K562 (cell line): ENCODE measurements at regions not wholly inside any gene's neighbourhood (a gene's known extent, or its start where the extent isn't known, plus 50 kb on each side); places are given as distances from the start of the nearest gene placed in this dataset.

ENCODE experiments used
- ATAC-seq: fragments of 200-7000 bp; cut with Tn5 transposase; 3 replicates; pipeline ENCODE4 v1.9.1; 2020; ENCODE audit warnings: moderate library complexity
- BruUV-seq: library from RNA; stranded (reverse); fragments of 400-500 nt; replicated peaks from 2 replicates; lab custom pipeline; 2021; lab: Mats Ljungman, UMichigan
- CTCF ChIA-PET: fragments of 300-600 bp; formaldehyde crosslinking; extraction: SDS; loops from one replicate; lab custom pipeline; 2021; ENCODE audit warnings: low intra/inter-chr PET ratio; lab: Yijun Ruan, JAX
- POLR2A ChIA-PET: fragments of 300-600, 350-650 bp; sonication (Branson Sonifier 250); formaldehyde crosslinking; extraction: SDS; loops from one replicate; lab custom pipeline; 2021; ENCODE audit warnings: antibody characterized with exemption, inconsistent platforms; lab: Yijun Ruan, JAX
- DNase-seq, 4 experiments: peaks; one replicate each; pipeline versions ENCODE4 v3.0.0 to v3.0.0-alpha.2; 2011 to 2018; ENCODE audit warnings: low spot score in 3 of 4, mixed read lengths in 3 of 4; ENCODE audit errors: extremely low read depth in 1 of 4
- FAIRE-seq: peaks from 2 replicates; lab custom pipeline; 2011; peaks lifted over from hg19 to GRCh38; lab: Jason Lieb, UNC
- H2AFZ ChIP-seq: 2 replicates; pipeline ENCODE4 v1.6.0; 2011; ENCODE audit warnings: low read depth, low read length, control low read depth, inconsistent platforms
- H3K27ac ChIP-seq: fragments of 200-600 bp; 3 replicates; pipeline ENCODE4 v1.8.0; 2011; ENCODE audit warnings: low read depth, mild to moderate bottlenecking, control low read depth, inconsistent platforms, low read length, moderate library complexity, mixed read lengths; ENCODE audit errors: extremely low read depth
- H3K27me3 ChIP-seq, 2 experiments: fragments of 300-600 bp in 1 of 2; 2 replicates in 1 of 2; 3 replicates in 1 of 2; pipeline versions ENCODE4 v1.6.0 to v1.8.0; 2011; ENCODE audit warnings: inconsistent platforms in 2 of 2, low read length in 2 of 2, mild to moderate bottlenecking in 1 of 2, mixed read lengths in 1 of 2, moderate library complexity in 1 of 2; ENCODE audit not compliant: control insufficient read depth in 2 of 2, insufficient read depth in 2 of 2
- H3K36me3 ChIP-seq: fragments of 300-600 bp; 3 replicates; pipeline ENCODE4 v1.8.0; 2011; ENCODE audit warnings: mild to moderate bottlenecking, low read length, inconsistent platforms; ENCODE audit not compliant: control insufficient read depth, insufficient read depth
- H3K4me1 ChIP-seq, 2 experiments: fragments of 200-600 bp in 1 of 2; replicated peaks in 1 of 2; 2 replicates in 1 of 2; 3 replicates in 1 of 2; pipeline versions ENCODE4 v1.5.1 to v1.8.0; 2011; ENCODE audit warnings: inconsistent platforms in 2 of 2, low read length in 2 of 2, mild to moderate bottlenecking in 1 of 2, mixed read lengths in 1 of 2, moderate library complexity in 1 of 2; ENCODE audit not compliant: control insufficient read depth in 2 of 2, insufficient read depth in 2 of 2
- H3K4me2 ChIP-seq: 2 replicates; pipeline ENCODE4 v1.6.1; 2011; ENCODE audit warnings: low read length, control low read depth, inconsistent platforms, mixed read lengths; ENCODE audit not compliant: insufficient read depth
- H3K4me3 ChIP-seq: fragments of 200-600 bp; sonication (generic), shearing (Covaris generic); 2 replicates; pipeline ENCODE4 v1.5.1; 2016; ENCODE audit warnings: control low read depth, inconsistent platforms
- H3K79me2 ChIP-seq: fragments of 200-600 bp; 3 replicates; pipeline ENCODE4 v1.8.0; 2011; ENCODE audit warnings: low read length, inconsistent platforms; ENCODE audit not compliant: control insufficient read depth, insufficient read depth
- H3K9ac ChIP-seq, 2 experiments: 2 replicates each; pipeline versions ENCODE4 v1.6.0 to v1.6.1; 2011; ENCODE audit warnings: low read depth in 2 of 2, low read length in 2 of 2, control low read depth in 1 of 2, inconsistent platforms in 1 of 2, mild to moderate bottlenecking in 1 of 2, mixed read lengths in 1 of 2; ENCODE audit not compliant: insufficient read depth in 1 of 2
- H3K9me1 ChIP-seq: one replicate; pipeline ENCODE4 v1.6.0; 2011; ENCODE audit warnings: inconsistent platforms, mild to moderate bottlenecking, low read length, moderate library complexity; ENCODE audit not compliant: control insufficient read depth, insufficient read depth
- H3K9me3 ChIP-seq: replicated peaks from 2 replicates; pipeline ENCODE4 v1.5.1; 2011; ENCODE audit warnings: low read depth, low read length, inconsistent platforms; ENCODE audit not compliant: control insufficient read depth, insufficient read depth
- H4K20me1 ChIP-seq: replicated peaks from 2 replicates; pipeline ENCODE4 v1.6.1; 2011; ENCODE audit warnings: low read length, inconsistent platforms, mixed read lengths; ENCODE audit not compliant: control insufficient read depth, insufficient read depth
- CEBPZ ChIP-seq: fragments of 150-350 bp; IDR thresholded peaks from 2 replicates; pipeline ENCODE4 v1.6.1; 2014; ENCODE audit warnings: low read depth, mild to moderate bottlenecking, low read length, borderline replicate concordance
- HMBOX1 ChIP-seq: sonication (generic); IDR thresholded peaks from 2 replicates; pipeline ENCODE4 v1.6.1; 2016
- YY1 ChIP-seq, 3 experiments: IDR thresholded peaks; 2 replicates each; pipeline ENCODE4 v1.6.1; 2011; ENCODE audit warnings: low read length in 2 of 3, mild to moderate bottlenecking in 2 of 3, moderate library complexity in 2 of 3, borderline replicate concordance in 1 of 3, control low read depth in 1 of 3, low read depth in 1 of 3; ENCODE audit not compliant: insufficient read depth in 3 of 3, insufficient replicate concordance in 2 of 3, control insufficient read depth in 1 of 3, insufficient read length in 1 of 3; ENCODE audit errors: extremely low read depth in 1 of 3
- ZNF407 ChIP-seq: fragments of 450-650 bp; IDR thresholded peaks from 2 replicates; pipeline ENCODE4 v1.6.1; 2016; ENCODE audit warnings: low read depth
- WGBS: fragments of 100-300 bp; shearing (Covaris generic); methylation state at CpG from one replicate; pipeline ENCODE4 v1.1.6; 2016; ENCODE audit warnings: low coverage, mixed read lengths; ENCODE audit not compliant: insufficient coverage; ENCODE audit errors: missing lambda C conversion rate; 5-methylcytosine and 5-hydroxymethylcytosine counted together
- in situ Hi-C: fragments of 300-500 bp; cut with MboI; formaldehyde crosslinking; loops from 4 replicates; pipeline ENCODE4 v1.15.0; 2018; ENCODE audit warnings: inconsistent platforms, mixed read lengths
- intact Hi-C: fragments of 100-400 bp; cut with micrococcal nuclease; formaldehyde crosslinking; loops from 2 replicates; pipeline ENCODE4 v1.14.2; 2022
- TF ChIP-seq, protein P1 (sequence below): fragments of 250-450 bp; sonication (Bioruptor Pico); IDR thresholded peaks from 2 replicates; pipeline ENCODE4 v1.4.0; 2020; ENCODE audit warnings: mild to moderate bottlenecking, moderate library complexity, borderline replicate concordance

DNA sequence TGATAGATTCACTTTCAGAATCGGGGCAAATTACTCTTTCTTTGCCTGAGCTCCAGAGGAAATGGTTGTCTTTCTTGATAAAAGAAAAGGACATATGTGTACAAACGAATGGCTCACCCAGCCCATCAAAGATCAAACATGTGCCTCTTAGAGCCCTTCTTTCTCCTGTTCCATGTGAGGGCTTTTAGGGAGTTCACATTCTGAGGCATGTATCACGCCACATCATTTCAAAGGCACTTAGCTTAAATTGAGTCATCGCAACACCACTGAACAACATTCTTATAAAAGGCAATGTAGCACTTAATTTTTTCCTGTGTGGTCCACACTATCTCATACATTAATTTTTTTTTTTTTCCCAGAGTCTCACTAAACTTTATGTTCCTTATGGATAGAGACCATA lies 521.0 kb downstream of the SUCLA2 start:
- Histone ChIP-seq H4K20me1 (no peaks in the 10 kb centered on the region), H2AFZ (no peak overlapping the region), H3K4me3 (no peak overlapping the region), H3K9ac (no peak overlapping the region), H3K79me2 (no peaks in the 10 kb centered on the region), H3K4me2 (no peak overlapping the region), H3K27ac (no peak overlapping the region), H3K36me3 (no peaks in the 10 kb centered on the region), H3K9me1 (no peaks in the 10 kb centered on the region), H3K4me1 (no peaks in the 10 kb centered on the region), H3K27me3 (no peaks in the 10 kb centered on the region), H3K9me3 (no peaks in the 10 kb centered on the region)
- ChIA-PET POLR2A (interaction anchor here (0.8 kb wide), 1 partner anchor 23 kb away, joined by 4 read pairs; no protein-coding TSS in a partner anchor), CTCF (interaction anchor here (0.5 kb wide), 1 partner anchor 8 kb away, joined by 3 read pairs; no protein-coding TSS in a partner anchor)
- intact Hi-C loops (no loop called here), in situ Hi-C loops (no loop called here)
- DNase-seq, result no peak
- no peak for FAIRE-seq
- WGBS, result 0% methylated on average over 4 of the region's 4 CpGs
- ATAC-seq, result no peak
- BruUV-seq, result no TSS peak
- TF ChIP-seq HMBOX1 (no peak), ZNF407 (no peak), CEBPZ (no peak), YY1 (IDR thresholded peaks at IDR 0.05; ENCODE audit: borderline replicate concordance in 1 of 3, control insufficient read depth in 1 of 3, extremely low read depth in 1 of 3, insufficient read depth in 3 of 3, insufficient read length in 1 of 3, insufficient replicate concordance in 2 of 3, low read depth in 1 of 3, low read length in 2 of 3) (no peak)
- TF ChIP-seq, protein P1, sequence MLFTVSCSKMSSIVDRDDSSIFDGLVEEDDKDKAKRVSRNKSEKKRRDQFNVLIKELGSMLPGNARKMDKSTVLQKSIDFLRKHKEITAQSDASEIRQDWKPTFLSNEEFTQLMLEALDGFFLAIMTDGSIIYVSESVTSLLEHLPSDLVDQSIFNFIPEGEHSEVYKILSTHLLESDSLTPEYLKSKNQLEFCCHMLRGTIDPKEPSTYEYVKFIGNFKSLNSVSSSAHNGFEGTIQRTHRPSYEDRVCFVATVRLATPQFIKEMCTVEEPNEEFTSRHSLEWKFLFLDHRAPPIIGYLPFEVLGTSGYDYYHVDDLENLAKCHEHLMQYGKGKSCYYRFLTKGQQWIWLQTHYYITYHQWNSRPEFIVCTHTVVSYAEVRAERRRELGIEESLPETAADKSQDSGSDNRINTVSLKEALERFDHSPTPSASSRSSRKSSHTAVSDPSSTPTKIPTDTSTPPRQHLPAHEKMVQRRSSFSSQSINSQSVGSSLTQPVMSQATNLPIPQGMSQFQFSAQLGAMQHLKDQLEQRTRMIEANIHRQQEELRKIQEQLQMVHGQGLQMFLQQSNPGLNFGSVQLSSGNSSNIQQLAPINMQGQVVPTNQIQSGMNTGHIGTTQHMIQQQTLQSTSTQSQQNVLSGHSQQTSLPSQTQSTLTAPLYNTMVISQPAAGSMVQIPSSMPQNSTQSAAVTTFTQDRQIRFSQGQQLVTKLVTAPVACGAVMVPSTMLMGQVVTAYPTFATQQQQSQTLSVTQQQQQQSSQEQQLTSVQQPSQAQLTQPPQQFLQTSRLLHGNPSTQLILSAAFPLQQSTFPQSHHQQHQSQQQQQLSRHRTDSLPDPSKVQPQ (CRISPR knock-in tag), result no peak
